HCT116 (cell line): ENCODE measurements at regions not wholly inside any gene's neighbourhood (a gene's known extent, or its start where the extent isn't known, plus 50 kb on each side); places are given as distances from the start of the nearest gene placed in this dataset.

Source experiments
- ATAC-seq: fragments of 200-7000 bp; cut with Tn5 transposase; 2 replicates; pipeline ENCODE4 v1.9.1; 2020; ENCODE audit warnings: mild to moderate bottlenecking, moderate library complexity
- BruUV-seq: library from RNA; stranded (reverse); fragments of 400-500 nt; replicated peaks from 2 replicates; lab custom pipeline; 2021; lab: Mats Ljungman, UMichigan
- CTCF ChIA-PET: fragments of 300-600 bp; sonication (Branson Sonifier 250); formaldehyde crosslinking; loops from one replicate; lab custom pipeline; 2021; ENCODE audit warnings: antibody characterized with exemption; lab: Charles Lee
- POLR2A ChIA-PET: fragments of 300-600, 350-600 bp; sonication (Branson Sonifier 250); formaldehyde crosslinking; loops from one replicate; lab custom pipeline; 2021; ENCODE audit warnings: antibody characterized with exemption; lab: Charles Lee
- RAD21 ChIA-PET, 2 experiments: fragments of 300-600 bp; sonication (Branson Sonifier 250); formaldehyde crosslinking; loops; one replicate each; lab custom pipeline; 2023; ENCODE audit warnings: low total read pairs in 2 of 2; ENCODE audit not compliant: uncharacterized antibody in 2 of 2, unreplicated experiment in 2 of 2, low non-redundant PET in 1 of 2; lab: Charles Lee
- DNase-seq: peaks from one replicate; pipeline ENCODE4 v3.0.0-alpha.2; 2010; ENCODE audit warnings: low read depth, low spot score
- H2AFZ ChIP-seq: fragments of 200-600 bp; shearing (Covaris generic), sonication (generic); 2 replicates; pipeline ENCODE4 v1.6.1; 2017; ENCODE audit warnings: low read depth, mixed run types, mixed read lengths, antibody characterized with exemption, low read length; ENCODE audit not compliant: poor library complexity, severe bottlenecking
- H3K27ac ChIP-seq: 2 replicates; pipeline ENCODE4 v1.5.1; 2012; ENCODE audit warnings: low read depth, low read length
- H3K27me3 ChIP-seq: fragments of 200-600 bp; sonication (generic); 2 replicates; pipeline ENCODE4 v1.6.1; 2016; ENCODE audit warnings: mixed run types, low read length, mixed read lengths; ENCODE audit not compliant: insufficient read depth
- H3K36me3 ChIP-seq, 2 experiments: fragments of 200-500 bp in 1 of 2; fragments of 200-600 bp in 1 of 2; sonication (Bioruptor generic) in 1 of 2; sonication (generic) in 1 of 2; 2 replicates each; pipeline versions ENCODE4 v1.5.1 to v1.6.1; 2014 to 2016; ENCODE audit warnings: low read length in 2 of 2, inconsistent platforms in 1 of 2, mixed read lengths in 1 of 2, mixed run types in 1 of 2; ENCODE audit not compliant: insufficient read depth in 2 of 2, control insufficient read depth in 1 of 2
- H3K4me1 ChIP-seq, 2 experiments: fragments of 200-600 bp in 1 of 2; sonication (generic) in 1 of 2; 2 replicates each; pipeline versions ENCODE4 v1.5.1 to v1.6.1; 2012 to 2017; ENCODE audit warnings: low read length in 2 of 2, inconsistent platforms in 1 of 2, mild to moderate bottlenecking in 1 of 2, mixed read lengths in 1 of 2, mixed run types in 1 of 2, moderate library complexity in 1 of 2; ENCODE audit not compliant: insufficient read depth in 2 of 2, control insufficient read depth in 1 of 2
- H3K4me2 ChIP-seq: fragments of 200-600 bp; sonication (generic); 2 replicates; pipeline ENCODE4 v1.6.1; 2017; ENCODE audit warnings: mixed run types, low read length, mixed read lengths
- H3K4me3 ChIP-seq, 2 experiments: fragments of 200-600 bp in 1 of 2; sonication (generic) in 1 of 2; replicated peaks in 1 of 2; 2 replicates each; pipeline ENCODE4 v1.5.1; 2011 to 2016; ENCODE audit warnings: low read length in 2 of 2, control low read depth in 1 of 2, low read depth in 1 of 2, mild to moderate bottlenecking in 1 of 2, mixed read lengths in 1 of 2, mixed run types in 1 of 2
- H3K79me2 ChIP-seq: fragments of 200-600 bp; sonication (generic); 2 replicates; pipeline ENCODE4 v1.6.1; 2017; ENCODE audit warnings: mild to moderate bottlenecking, mixed run types, low read length, moderate library complexity, mixed read lengths; ENCODE audit not compliant: insufficient read depth
- H3K9ac ChIP-seq: fragments of 200-600 bp; sonication (generic); 2 replicates; pipeline ENCODE4 v1.6.1; 2016; ENCODE audit warnings: low read length, mixed read lengths
- H3K9me2 ChIP-seq: fragments of 200-600 bp; sonication (generic), shearing (Covaris generic); 2 replicates; pipeline ENCODE4 v1.6.1; 2017; ENCODE audit warnings: mixed run types, mild to moderate bottlenecking, moderate library complexity; ENCODE audit not compliant: insufficient read depth
- H3K9me3 ChIP-seq, 2 experiments: fragments of 200-500 bp in 1 of 2; fragments of 200-600 bp in 1 of 2; sonication (Bioruptor generic) in 1 of 2; sonication (generic) in 1 of 2; 2 replicates each; pipeline ENCODE4 v1.6.1; 2014 to 2017; ENCODE audit warnings: low read length in 2 of 2, mixed read lengths in 2 of 2, inconsistent platforms in 1 of 2, low read depth in 1 of 2, mild to moderate bottlenecking in 1 of 2, mixed run types in 1 of 2, moderate library complexity in 1 of 2; ENCODE audit not compliant: control insufficient read depth in 1 of 2, insufficient read depth in 1 of 2
- H4K20me1 ChIP-seq: fragments of 200-600 bp; sonication (generic), shearing (Covaris generic); 2 replicates; pipeline ENCODE4 v1.6.1; 2017; ENCODE audit warnings: mixed run types, mild to moderate bottlenecking, moderate library complexity; ENCODE audit not compliant: insufficient read depth
- CBX3 ChIP-seq: IDR thresholded peaks from 2 replicates; pipeline ENCODE4 v1.6.1; 2012; ENCODE audit warnings: low read depth
- CEBPB ChIP-seq: IDR thresholded peaks from 2 replicates; pipeline ENCODE4 v1.6.1; 2012; ENCODE audit warnings: low read depth
- CTCF ChIP-seq, 3 experiments: fragments of 200-600 bp in 1 of 3; sonication (generic) in 1 of 3; IDR thresholded peaks in 2 of 3; conservative IDR thresholded peaks in 1 of 3; 2 replicates each; pipeline ENCODE4 v1.5.1; 2012 to 2017; ENCODE audit warnings: low read depth in 2 of 3, low read length in 2 of 3, antibody characterized with exemption in 1 of 3, borderline replicate concordance in 1 of 3, control low read depth in 1 of 3, mild to moderate bottlenecking in 1 of 3, mixed read lengths in 1 of 3, mixed run types in 1 of 3, moderate library complexity in 1 of 3; ENCODE audit not compliant: insufficient read depth in 1 of 3
- EGR1 ChIP-seq: IDR thresholded peaks from 2 replicates; pipeline ENCODE4 v1.6.1; 2012; ENCODE audit warnings: low read depth
- ELF1 ChIP-seq: IDR thresholded peaks from 2 replicates; pipeline ENCODE4 v1.6.1; 2012; ENCODE audit warnings: low read depth, borderline replicate concordance
- EZH2 ChIP-seq: fragments of 200-600 bp; sonication (generic); IDR thresholded peaks from 2 replicates; pipeline ENCODE4 v1.6.1; 2017; ENCODE audit warnings: antibody characterized with exemption, mixed run types
- FOSL1 ChIP-seq: IDR thresholded peaks from 2 replicates; pipeline ENCODE4 v1.6.1; 2012; ENCODE audit warnings: low read depth
- JUND ChIP-seq: IDR thresholded peaks from 2 replicates; pipeline ENCODE4 v1.6.1; 2012
- POLR2A ChIP-seq: IDR thresholded peaks from 2 replicates; pipeline ENCODE4 v1.7.0; 2011; ENCODE audit warnings: borderline replicate concordance; ENCODE audit not compliant: insufficient read depth, insufficient read length; ENCODE audit errors: extremely low read depth
- POLR2AphosphoS5 ChIP-seq: IDR thresholded peaks from 2 replicates; pipeline ENCODE4 v1.6.1; 2011; ENCODE audit warnings: mild to moderate bottlenecking, low read depth, low read length, moderate library complexity
- RAD21 ChIP-seq: IDR thresholded peaks from 2 replicates; pipeline ENCODE4 v1.6.1; 2012; ENCODE audit warnings: low read depth, mild to moderate bottlenecking
- REST ChIP-seq: IDR thresholded peaks from 2 replicates; pipeline ENCODE4 v1.6.1; 2012; ENCODE audit warnings: low read depth
- SP1 ChIP-seq: IDR thresholded peaks from 2 replicates; pipeline ENCODE4 v1.6.1; 2012; ENCODE audit warnings: low read depth
- TCF7L2 ChIP-seq: IDR thresholded peaks from 2 replicates; pipeline ENCODE4 v1.7.0; 2011; ENCODE audit warnings: borderline replicate concordance, inconsistent platforms; ENCODE audit not compliant: insufficient read depth, insufficient read length; ENCODE audit errors: extremely low read depth
- ZBTB33 ChIP-seq: IDR thresholded peaks from 2 replicates; pipeline ENCODE4 v1.6.1; 2011; ENCODE audit warnings: mild to moderate bottlenecking, low read length, moderate library complexity; ENCODE audit not compliant: insufficient replicate concordance; ENCODE audit errors: extremely low read depth
- ZFX ChIP-seq: fragments of 450-650 bp; IDR thresholded peaks from 2 replicates; pipeline ENCODE4 v1.6.1; 2017
- ZNF274 ChIP-seq: fragments of 200-500 bp; sonication (Bioruptor generic); IDR thresholded peaks from 2 replicates; pipeline ENCODE4 v1.6.1; 2014; ENCODE audit warnings: mild to moderate bottlenecking, low read depth, low read length, inconsistent platforms
- intact Hi-C: fragments of 100-400 bp; cut with micrococcal nuclease; formaldehyde crosslinking; loops from 2 replicates; pipeline ENCODE4 v1.10.0; 2022

- TF ChIP-seq ZBTB33 (no peak), POLR2AphosphoS5 (no peak), RAD21 (no peak), SP1 (no peak)
Observed at GRCh38 chr16:48435906-48436305, 50.7 kb upstream of the SIAH1 start (continued).

- no peaks in the 10 kb centered on the region for H3K9me3 ChIP-seq
- H2AFZ ChIP-seq, result no peak overlapping the region
- DNase-seq (no peak), ATAC-seq (no peak)
- intact Hi-C loops, result no loop called here
- no peaks in the 10 kb centered on the region for H3K9me2 ChIP-seq
- H3K79me2 ChIP-seq, result no peaks in the 10 kb centered on the region
- H3K4me2 ChIP-seq, result no peak overlapping the region
- H3K4me1 ChIP-seq, result no peaks in the 10 kb centered on the region
- no peak overlapping the region for H3K27ac ChIP-seq
- H4K20me1 ChIP-seq, result no peaks in the 10 kb centered on the region
- TF ChIP-seq SP1 (no peak), POLR2AphosphoS5 (no peak), EZH2 (no peak), CEBPB (no peak), RAD21 (no peak), JUND (no peak), FOSL1 (no peak), ZBTB33 (no peak), EGR1 (no peak), ZNF274 (no peak), TCF7L2 (no peak), ZFX (no peak), POLR2A (no peak), ELF1 (no peak), CBX3 (no peak), REST (no peak), CTCF (IDR thresholded peaks at IDR 0.05 in 2 of 3, conservative IDR thresholded peaks at IDR 0.05 in 1 of 3; ENCODE audit: borderline replicate concordance in 1 of 3, insufficient read depth in 1 of 3, low read depth in 2 of 3, low read length in 2 of 3) (no peak)
- H3K36me3 ChIP-seq, result no peaks in the 10 kb centered on the region
- no TSS peak for BruUV-seq
- no peak overlapping the region for H3K9ac ChIP-seq
- H3K4me3 ChIP-seq, result no peak overlapping the region
- ChIA-PET RAD21 (no interaction called here), POLR2A (no interaction called here), CTCF (no interaction called here)
- no peaks in the 10 kb centered on the region for H3K27me3 ChIP-seq
Observed at GRCh38 chr16:48435318-48435680, 50.1 kb upstream of the SIAH1 start.
